BE2C (cell line): ENCODE measurements at regions not wholly inside any gene's neighbourhood (a gene's known extent, or its start where the extent isn't known, plus 50 kb on each side); places are given as distances from the start of the nearest gene placed in this dataset.

ENCODE experiments used
- DNase-seq: peaks from one replicate; pipeline ENCODE4 v3.0.0-alpha.2; 2020
- H3K27me3 ChIP-seq: fragments of 250-450 bp; sonication (Bioruptor Pico); 2 replicates; pipeline ENCODE4 v1.5.1; 2020; ENCODE audit warnings: mild to moderate bottlenecking
- H3K36me3 ChIP-seq: fragments of 250-450 bp; sonication (Bioruptor Pico); 2 replicates; pipeline ENCODE4 v1.5.1; 2020; ENCODE audit warnings: mild to moderate bottlenecking
- H3K4me1 ChIP-seq: fragments of 250-450 bp; sonication (Bioruptor Pico); 2 replicates; pipeline ENCODE4 v1.5.1; 2020
- H3K4me3 ChIP-seq: 2 replicates; pipeline ENCODE4 v1.5.1; 2011; ENCODE audit warnings: low read depth, low read length
- H3K9me3 ChIP-seq: fragments of 250-450 bp; sonication (Bioruptor Pico); 2 replicates; pipeline ENCODE4 v1.5.1; 2020
- CTCF ChIP-seq: IDR thresholded peaks from 2 replicates; pipeline ENCODE4 v1.5.1; 2012; ENCODE audit warnings: mild to moderate bottlenecking, low read depth, low read length

- Histone ChIP-seq H3K4me1 (no peaks in the 10 kb centered on the region), H3K4me3 (no peak overlapping the region), H3K9me3 (no peaks in the 10 kb centered on the region), H3K36me3 (no peaks in the 10 kb centered on the region), H3K27me3 (no peaks in the 10 kb centered on the region)
- no peak for DNase-seq
- no peak for TF ChIP-seq CTCF
These were observed 228.6 kb downstream of the TBXT start for GRCh38 chr6:165939047-165939446.

GRCh38 chr6:165937564-165938358 lies 229.9 kb downstream of the TBXT start:
- H3K27me3 ChIP-seq, result no peaks in the 10 kb centered on the region
- no peaks in the 10 kb centered on the region for H3K4me1 ChIP-seq
- no peak for TF ChIP-seq CTCF
- no peaks in the 10 kb centered on the region for H3K9me3 ChIP-seq
- DNase-seq, result no peak
- no peaks in the 10 kb centered on the region for H3K36me3 ChIP-seq
- H3K4me3 ChIP-seq, result no peak overlapping the region

GRCh38 chr6:165936660-165937059 lies 231.0 kb downstream of the TBXT start:
- no peak overlapping the region for H3K4me3 ChIP-seq
- no peak for DNase-seq
- H3K4me1 ChIP-seq, result no peaks in the 10 kb centered on the region
- no peaks in the 10 kb centered on the region for H3K36me3 ChIP-seq
- TF ChIP-seq CTCF, result no peak
- no peaks in the 10 kb centered on the region for H3K9me3 ChIP-seq
- no peaks in the 10 kb centered on the region for H3K27me3 ChIP-seq

GRCh38 chr6:165936096-165936495 lies 231.6 kb downstream of the TBXT start:
- H3K9me3 ChIP-seq, result no peaks in the 10 kb centered on the region
- no peaks in the 10 kb centered on the region for H3K4me1 ChIP-seq
- no peaks in the 10 kb centered on the region for H3K36me3 ChIP-seq
- DNase-seq, result no peak
- H3K4me3 ChIP-seq, result no peak overlapping the region
- no peaks in the 10 kb centered on the region for H3K27me3 ChIP-seq
- TF ChIP-seq CTCF, result no peak

- no peak; the same call in 1 of the 2 replicates for TF ChIP-seq CTCF
- Histone ChIP-seq H3K36me3 (no peaks in the 10 kb centered on the region), H3K27me3 (no peaks in the 10 kb centered on the region), H3K4me3 (no peak overlapping the region), H3K4me1 (no peaks in the 10 kb centered on the region), H3K9me3 (no peaks in the 10 kb centered on the region)
- no peak for DNase-seq
These were observed 236.0 kb downstream of the TBXT start for GRCh38 chr6:165931675-165932074.

- H3K4me3 ChIP-seq, result no peak overlapping the region
- no peaks in the 10 kb centered on the region for H3K27me3 ChIP-seq
- no peak for DNase-seq
- no peak for TF ChIP-seq CTCF
- no peaks in the 10 kb centered on the region for H3K9me3 ChIP-seq
- H3K36me3 ChIP-seq, result no peaks in the 10 kb centered on the region
- H3K4me1 ChIP-seq, result no peaks in the 10 kb centered on the region
These were observed 236.9 kb downstream of the TBXT start for GRCh38 chr6:165930668-165931214.
